Upper lobe of left lung (tissue), 4 donors: ENCODE measurements at regions not wholly inside any gene's neighbourhood (a gene's known extent, or its start where the extent isn't known, plus 50 kb on each side); places are given as distances from the start of the nearest gene placed in this dataset.

ENCODE experiments used
- POLR2A ChIP-seq, 4 donors: fragments of 450-650 bp; IDR thresholded peaks; one replicate each; pipeline ENCODE4 v1.5.1; 2016 to 2017; ENCODE audit warnings: antibody characterized with exemption in 4 of 4, mild to moderate bottlenecking in 2 of 4
- POLR2AphosphoS5 ChIP-seq, 2 donors: sonication (generic); formaldehyde crosslinking; IDR thresholded peaks; one replicate each; pipeline ENCODE4 v1.5.1; 2017; ENCODE audit warnings: antibody characterized with exemption in 2 of 2
- TF ChIP-seq, protein P1 (sequence below), 6 experiments: fragments of 450-650 bp in 4 of 6; fragments of 200-600 bp in 2 of 6; sonication (generic) in 2 of 6; IDR thresholded peaks; one replicate each; pipeline ENCODE4 v1.5.1; 2016 to 2019; ENCODE audit warnings: antibody characterized with exemption in 6 of 6

DNA sequence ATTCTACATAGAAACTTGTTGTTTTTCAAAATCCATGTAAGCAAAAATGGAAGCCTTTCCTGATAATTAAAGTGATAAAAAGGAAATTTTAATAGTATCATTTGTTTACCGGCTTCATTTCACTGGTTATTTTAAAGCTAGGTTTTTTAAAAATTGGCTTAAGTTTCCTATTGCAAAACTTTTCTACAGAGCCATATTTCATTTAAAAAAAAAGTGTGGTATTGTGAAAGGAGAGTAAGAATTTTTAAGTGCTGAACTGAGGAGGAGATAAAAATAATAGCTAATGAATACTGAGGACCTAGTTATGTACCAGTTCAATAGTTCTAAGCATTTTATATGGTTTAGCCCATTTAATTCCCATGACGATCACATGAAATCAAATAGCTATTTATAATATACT lies 172.2 kb upstream of the COL1A2 start:
- TF ChIP-seq POLR2A (IDR thresholded peaks at IDR 0.05) (no peak), POLR2AphosphoS5 (IDR thresholded peaks at IDR 0.05) (no peak)
- TF ChIP-seq, protein P1, sequence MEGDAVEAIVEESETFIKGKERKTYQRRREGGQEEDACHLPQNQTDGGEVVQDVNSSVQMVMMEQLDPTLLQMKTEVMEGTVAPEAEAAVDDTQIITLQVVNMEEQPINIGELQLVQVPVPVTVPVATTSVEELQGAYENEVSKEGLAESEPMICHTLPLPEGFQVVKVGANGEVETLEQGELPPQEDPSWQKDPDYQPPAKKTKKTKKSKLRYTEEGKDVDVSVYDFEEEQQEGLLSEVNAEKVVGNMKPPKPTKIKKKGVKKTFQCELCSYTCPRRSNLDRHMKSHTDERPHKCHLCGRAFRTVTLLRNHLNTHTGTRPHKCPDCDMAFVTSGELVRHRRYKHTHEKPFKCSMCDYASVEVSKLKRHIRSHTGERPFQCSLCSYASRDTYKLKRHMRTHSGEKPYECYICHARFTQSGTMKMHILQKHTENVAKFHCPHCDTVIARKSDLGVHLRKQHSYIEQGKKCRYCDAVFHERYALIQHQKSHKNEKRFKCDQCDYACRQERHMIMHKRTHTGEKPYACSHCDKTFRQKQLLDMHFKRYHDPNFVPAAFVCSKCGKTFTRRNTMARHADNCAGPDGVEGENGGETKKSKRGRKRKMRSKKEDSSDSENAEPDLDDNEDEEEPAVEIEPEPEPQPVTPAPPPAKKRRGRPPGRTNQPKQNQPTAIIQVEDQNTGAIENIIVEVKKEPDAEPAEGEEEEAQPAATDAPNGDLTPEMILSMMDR (IDR thresholded peaks at IDR 0.05), result no peak
